Stimulated activated CD8-positive, alpha-beta memory T cell treated with anti-CD3 and anti-CD28 coated beads, Interleukin-2, amount 100 ng/mL, for 48 hours (primary cell): ENCODE measurements at regions not wholly inside any gene's neighbourhood (a gene's known extent, or its start where the extent isn't known, plus 50 kb on each side); places are given as distances from the start of the nearest gene placed in this dataset.
"Not testable (repeated sequence)": the region's sequence is repeated elsewhere in the genome, so short reads cannot be mapped to it uniquely, and the experiment has no call there.

Experiments used
- DNase-seq, 2 donors: peaks; one replicate each; pipeline ENCODE4 v3.0.0-alpha.2; 2020; ENCODE audit warnings: low read depth in 2 of 2

DNA sequence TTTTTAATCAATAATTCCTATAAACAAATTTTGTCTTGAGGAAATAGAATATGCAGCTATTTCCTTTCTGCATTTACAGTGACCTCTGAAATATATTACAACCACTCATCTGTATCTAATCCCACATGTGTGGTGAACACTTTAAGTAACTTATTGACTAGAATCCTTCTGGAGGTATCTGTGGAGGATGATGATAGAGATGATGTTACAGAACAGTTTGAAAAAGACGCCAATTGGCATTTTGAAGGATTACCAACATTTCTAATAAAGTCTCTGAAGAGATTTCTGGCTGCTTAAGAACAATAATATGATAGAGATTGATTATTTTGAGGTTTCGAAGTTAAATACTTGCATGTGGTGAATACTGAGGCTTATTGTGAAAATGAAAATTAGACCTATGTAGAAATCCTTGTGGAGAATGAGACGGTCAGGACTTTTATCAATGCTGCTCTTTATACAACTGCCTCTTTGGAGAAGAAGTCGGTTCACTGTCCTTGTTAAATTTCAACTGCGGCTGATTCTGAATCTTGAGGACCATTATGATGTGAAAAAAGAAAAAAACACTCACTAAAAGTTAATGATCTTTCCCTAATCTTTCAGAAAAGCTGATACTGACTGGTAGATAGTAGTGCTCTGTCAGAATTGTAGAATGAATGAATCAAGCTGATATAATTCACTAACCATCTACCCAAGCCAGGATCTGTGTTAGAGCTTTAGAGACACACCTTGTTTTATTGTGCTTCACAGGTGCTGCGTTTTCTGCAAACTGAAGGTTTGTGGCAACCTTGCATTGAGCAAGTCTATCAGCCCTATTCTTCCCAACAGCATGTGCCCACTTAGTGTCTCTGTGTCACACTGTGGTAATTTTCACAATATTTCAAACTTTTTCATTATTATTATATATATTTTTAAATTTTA lies 204.7 kb downstream of the SPRY1 start:
- no peak for DNase-seq

DNA sequence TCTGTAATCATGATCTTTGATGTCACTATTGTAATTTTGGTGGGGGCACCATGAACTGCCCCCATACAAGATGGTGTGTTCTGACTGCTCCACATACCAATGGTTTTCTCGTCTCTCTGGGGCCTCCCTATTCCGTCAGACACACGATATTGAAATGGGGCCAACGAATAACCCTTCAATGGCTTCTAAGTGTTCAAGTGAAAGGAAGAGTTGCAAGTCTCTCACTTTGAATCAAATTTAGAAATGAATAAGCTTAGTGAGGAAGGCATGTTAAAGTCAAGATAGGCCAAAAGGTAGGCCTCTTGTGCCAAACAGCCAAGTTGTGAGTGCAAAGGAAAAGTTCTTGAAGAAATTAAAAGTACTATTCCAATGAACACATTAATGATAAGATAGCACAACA lies 205.4 kb downstream of the SPRY1 start:
- no peak for DNase-seq

DNA sequence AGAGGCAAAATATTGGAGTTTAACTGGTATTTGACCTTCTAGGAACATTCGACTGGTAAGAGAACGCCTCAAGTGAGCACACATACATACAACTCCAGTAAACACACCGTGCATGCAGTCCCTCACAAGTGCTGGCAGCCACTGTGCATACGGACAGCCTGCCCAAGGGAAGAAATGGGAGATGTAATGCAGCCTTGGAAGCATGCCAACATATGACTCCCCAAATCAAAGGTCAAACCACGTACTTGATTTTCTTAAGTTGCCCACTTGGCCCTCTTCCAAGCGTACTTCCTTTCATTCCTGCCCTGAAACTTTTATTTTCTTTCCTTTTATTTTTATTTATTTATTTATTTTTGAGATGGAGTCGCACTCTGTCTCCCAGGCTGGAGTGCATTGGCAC lies 206.6 kb downstream of the SPRY1 start:
- no peak for DNase-seq

DNA sequence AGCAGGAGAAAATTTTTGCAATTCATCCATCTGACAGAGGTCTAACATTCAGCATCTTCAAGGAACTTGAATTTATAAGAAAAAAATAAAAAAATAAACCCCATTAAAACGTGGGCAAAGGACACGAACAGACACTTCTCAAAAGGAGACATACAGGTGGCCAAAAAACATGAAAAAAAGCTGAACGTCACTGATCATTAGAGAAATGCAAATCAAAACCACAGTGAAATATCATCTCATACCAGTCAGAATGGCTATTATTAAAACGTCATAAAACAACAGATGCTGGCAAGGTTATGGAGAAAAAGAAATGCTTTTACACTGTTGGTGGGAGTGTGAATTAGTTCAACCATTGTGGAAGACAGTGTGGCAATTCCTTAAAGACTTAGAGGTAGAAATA lies 209.2 kb downstream of the SPRY1 start:
- DNase-seq = not testable (repeated sequence)

DNA sequence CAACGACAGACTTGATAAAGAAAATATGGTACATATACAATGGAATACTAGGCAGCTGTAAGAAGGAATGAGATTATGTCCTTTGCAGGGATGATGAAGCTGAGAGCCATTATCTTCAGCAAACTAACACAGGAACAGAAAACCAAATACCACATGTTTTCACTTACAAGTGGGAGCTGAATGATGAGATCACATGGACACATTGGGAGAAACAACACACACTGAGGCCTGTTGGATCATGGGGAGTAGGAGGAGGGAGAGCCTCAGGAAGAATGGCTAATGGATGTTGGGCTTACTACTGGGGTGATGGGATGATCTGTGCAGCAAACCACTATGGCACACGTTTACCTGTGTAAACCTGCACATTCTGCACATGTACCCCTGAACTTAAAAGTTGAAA lies 209.7 kb downstream of the SPRY1 start:
- DNase-seq = no peak

DNA sequence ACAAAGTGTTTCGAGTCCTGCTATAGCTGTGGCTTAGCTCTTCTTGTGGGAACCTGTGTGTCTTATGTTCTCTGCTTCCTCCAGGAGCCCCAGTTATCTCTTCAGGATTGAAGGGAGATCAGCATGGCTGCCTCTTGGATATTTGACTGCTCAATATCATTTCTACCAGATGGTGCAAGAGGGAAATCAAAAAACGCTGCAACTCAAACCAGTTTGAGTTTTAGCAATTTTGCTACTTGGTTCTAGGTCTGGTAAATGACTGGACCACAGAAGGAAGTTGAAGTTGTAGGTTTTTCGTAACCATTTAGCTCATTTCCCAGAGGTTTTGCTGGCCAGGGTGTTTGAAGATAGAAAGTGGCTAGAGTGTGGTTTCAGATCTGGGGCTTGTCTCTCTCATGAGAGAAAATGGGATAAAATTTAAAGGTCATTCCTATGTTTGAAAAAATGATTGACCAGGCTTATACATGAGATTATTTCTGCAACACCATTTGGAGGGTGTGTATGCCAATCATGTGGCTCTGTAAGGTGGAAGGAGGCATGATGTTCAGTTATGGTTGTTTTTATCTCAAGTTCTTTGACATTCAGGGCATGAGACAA lies 210.4 kb downstream of the SPRY1 start:
- no peak for DNase-seq

DNA sequence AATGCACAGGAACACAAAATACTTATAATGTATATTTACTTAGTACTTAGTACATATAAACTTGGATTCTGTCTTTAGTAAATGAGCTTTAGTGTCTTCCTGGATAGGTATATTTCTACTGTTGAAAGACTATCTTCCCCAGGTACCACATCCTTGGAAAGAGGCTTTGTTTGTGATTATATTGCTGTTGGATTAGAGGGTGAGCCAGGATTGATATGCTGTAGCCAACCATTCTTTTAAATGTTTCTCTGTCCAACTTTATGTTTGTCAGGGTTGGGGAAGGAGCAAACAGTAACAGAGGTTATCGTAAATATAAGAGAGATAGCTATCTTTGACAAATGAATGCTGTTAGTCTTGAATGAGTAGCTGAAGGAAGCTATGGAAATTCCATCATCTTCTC lies 213.2 kb downstream of the SPRY1 start:
- DNase-seq = no peak

DNA sequence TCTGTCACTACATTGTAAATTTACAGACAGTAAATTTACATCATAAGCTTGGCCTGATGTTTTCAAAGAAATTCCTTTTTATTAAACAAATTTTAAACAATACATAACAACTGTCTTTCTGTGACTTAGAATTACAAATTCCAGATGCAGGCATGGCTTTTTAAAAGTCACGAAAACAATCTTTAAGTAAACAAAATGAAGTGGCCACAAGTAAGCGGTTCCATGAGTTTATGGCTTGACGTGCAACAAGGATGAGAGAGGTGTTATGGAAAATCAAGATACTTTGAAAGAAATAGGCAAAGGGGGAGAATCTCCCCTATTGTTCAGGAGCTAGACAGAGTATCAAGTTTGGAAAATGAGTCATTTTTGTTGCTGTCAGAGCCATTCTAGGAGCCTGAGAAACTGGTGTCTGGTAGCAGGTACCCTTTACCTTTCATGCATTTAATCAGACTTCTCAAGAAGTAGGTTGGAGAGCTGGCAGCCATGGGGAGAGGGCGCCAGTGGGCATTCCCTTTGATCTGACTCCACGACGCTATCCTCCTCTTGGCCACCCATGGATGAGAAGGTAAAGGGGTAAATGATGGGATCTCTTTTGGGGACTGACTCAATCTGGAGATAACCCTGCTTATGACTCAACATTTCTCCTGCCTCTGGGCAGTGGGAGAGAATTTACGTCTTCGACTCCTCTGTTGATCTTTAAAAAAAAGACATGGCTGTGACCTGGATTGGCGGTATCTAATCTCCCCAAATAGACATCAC lies 217.2 kb downstream of the SPRY1 start:
- no peak for DNase-seq

DNA sequence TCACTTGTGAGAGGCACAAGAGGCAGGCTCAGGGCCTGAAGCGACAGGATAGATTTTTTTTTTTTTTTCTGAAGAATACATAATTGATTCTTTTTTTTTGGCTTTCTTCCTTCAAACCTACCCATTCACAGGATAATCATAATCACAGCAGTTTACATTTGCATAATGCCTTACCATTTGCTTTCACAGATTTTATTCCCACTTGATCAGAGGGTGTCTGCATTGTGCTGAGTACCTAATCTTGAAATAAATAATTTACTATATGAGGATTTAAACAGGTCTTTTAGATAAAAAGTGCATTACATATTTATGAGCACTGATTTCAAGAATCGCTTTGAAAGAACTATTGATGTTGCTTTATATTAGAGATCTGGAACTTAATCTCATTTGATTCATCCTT lies 219.3 kb downstream of the SPRY1 start:
- no peak for DNase-seq

DNA sequence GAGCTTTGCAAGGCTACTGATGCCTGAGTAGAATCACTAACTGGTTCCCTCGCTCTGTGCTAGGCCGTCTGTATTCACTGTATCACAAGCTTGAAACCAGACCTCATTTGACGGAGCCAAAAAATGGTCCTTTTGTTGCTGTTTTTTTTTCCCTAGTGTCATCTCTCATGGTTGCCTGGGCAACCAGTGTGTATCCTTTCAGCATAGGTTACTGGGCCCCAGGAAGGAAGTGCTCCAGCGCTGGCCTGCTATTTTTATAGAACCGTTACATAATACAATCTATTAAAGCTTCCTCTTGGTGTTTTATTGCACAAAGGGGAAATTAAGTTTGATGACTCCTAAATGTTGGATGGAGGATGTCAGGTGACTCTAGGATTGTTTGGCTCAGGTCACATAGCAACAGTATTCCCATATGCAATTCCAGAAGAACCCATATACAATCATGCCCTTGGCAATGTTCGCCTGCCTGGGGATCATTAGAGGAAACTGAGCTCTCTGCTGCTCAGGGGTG lies 220.4 kb downstream of the SPRY1 start:
- DNase-seq = no peak

DNA sequence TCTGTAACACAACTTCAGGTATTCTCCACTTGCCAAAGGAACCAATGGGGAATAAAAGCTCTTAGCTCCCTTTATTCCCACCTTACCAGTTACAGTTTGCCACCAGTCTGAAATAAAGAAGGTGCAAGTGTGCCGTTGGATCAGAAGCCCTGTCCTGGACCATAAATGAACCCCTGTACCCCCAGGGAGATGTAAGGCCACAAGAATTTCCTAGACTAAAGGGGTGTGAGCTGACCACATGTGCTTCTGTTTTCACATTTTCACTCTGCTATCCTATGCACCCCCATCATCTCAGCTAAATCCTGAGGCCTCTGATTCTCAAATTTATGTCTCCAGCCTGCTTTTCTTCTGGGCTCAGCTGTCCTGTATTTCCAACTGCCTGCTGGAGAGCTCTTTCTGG lies 221.2 kb downstream of the SPRY1 start:
- DNase-seq = no peak

DNA sequence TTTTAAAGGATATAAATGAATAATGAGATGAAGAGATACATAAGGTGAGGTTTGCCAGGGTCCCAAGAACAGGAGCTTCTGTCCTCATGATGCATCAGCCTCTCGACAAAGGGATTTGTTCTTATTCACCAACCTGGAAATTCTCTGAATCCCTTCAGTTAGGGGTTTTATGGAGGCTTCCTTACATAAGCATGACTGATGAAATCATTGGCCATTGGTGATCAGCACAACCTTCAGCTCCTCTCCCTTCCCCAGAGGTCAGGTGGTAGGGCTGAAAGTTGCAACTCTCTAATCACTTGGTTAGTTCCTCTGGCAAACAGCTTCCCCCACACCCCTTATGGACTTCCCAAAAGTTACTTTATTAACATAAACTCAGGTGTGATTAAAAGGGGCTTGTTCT lies 222.0 kb downstream of the SPRY1 start:
- no peak for DNase-seq

DNA sequence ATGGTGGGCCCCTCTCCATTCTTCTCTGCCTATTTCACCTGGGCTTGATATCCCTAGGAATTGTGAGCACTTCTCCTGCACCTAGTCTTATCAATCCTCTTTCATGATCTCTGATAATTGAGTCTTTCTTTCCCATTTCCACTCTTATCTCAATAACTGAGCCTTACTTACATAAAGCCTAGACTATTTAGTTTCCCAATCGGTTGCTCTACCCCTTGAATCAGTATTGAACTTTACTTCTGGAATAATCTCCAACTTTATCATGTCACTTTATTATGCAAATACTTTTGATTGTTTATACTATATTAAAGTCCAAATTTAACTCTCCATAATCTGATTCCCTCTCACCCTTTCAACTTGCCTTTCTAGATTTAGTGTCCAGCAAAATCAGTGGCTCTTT lies 222.7 kb downstream of the SPRY1 start:
- DNase-seq = no peak

DNA sequence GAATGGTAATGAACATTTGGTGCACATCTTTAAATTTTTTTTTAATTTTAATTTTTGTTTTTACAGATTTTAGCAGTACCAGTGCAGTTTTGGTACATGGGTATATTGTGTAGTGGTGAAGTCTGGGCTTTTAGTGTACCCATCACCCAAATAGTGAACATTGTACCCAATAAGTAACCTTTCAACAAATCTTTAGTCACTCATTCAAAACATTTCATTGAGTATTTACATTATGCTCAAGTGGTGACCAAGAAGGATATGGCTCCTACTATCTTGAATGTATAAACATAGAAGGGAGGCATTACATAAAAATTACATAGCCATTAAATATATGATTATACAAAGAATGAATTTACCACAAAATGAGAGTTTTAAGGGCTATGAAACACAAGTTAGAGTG lies 223.3 kb downstream of the SPRY1 start:
- DNase-seq = no peak

DNA sequence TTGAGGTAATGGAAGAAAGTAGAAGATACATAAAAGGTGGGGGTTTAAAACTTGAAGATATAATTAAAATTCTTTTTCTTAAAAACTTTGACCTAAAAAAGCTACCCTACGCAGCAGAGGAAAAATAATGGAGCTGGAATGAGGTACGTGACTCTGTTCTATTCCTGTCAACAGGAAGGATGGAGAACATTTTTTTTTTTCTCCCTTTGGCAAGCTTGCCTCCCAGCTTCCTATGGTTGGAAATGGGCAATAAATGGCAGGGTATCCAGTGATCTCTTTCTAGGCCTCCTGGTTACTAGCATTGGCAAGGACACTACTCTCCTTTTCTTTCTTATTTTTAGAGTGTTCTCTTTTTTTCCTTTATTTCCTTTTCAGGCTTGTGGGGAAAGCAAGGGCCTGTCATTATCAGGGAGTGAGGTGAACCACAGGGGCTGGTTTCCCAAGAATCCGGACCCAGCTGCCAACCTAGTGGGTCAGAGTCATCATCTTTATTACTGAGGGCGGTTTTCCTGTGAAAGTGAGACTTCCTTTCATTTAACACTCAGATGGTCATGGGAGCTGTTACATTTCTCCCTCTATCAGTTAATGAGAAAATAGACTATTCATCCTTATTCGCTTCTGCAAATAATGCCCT lies 224.6 kb downstream of the SPRY1 start:
- DNase-seq = no peak

DNA sequence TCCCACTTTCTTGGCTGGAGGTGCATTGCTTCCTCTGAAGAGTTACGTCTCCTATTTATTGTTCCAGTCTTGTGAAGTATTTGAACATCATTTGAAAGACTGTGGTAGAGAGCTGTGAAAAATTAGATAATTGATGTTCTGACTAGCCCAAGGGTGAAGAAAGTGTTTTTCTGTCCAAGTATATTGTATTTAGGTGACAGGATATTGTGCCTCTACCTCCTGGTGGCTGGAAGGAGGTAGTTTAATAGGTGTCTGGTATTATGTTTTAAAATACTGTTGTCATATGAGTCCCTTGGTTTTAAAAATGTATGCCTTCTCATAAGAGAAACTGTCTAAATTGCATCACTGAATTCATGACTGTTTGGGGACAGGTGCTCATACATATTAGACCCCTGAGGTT lies 226.0 kb downstream of the SPRY1 start:
- no peak for DNase-seq

DNA sequence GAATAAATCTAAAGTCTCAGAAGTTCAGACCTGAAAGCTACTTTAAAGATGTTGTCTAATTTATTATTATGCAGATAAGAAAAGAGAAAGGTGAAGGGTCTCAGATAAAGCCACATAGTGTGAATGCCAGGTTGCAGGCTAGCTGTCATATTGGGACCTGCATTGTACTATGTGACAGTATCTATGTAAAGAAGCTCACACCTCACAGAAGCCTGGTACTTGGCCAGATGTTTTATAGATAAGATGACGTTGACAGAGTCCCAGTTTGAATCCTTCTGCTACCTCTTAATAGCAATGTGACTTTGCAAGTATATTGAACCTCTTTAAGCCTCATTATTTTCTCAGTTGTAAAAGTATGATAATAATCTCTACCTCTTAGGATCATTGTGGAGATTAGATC lies 227.0 kb downstream of the SPRY1 start:
- no peak for DNase-seq

DNA sequence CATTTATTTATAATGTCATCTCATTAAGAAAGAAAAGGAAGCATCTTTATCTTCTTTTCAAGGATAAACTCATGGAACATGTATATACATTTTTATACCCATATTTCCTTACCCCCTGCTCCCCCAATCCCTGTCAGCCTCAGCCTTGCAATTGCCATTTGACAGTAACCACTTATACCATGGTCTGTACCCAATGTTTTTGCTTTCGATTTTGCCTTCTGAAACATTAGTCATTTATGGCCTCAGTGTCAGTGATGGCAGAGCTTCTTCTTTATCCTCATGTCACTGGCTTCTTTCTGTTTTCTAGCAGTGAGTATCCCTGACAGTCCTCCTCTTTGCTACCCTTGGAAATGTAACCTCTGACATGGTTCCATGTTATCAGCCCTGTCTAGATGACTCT lies 228.4 kb downstream of the SPRY1 start:
- DNase-seq = no peak

DNA sequence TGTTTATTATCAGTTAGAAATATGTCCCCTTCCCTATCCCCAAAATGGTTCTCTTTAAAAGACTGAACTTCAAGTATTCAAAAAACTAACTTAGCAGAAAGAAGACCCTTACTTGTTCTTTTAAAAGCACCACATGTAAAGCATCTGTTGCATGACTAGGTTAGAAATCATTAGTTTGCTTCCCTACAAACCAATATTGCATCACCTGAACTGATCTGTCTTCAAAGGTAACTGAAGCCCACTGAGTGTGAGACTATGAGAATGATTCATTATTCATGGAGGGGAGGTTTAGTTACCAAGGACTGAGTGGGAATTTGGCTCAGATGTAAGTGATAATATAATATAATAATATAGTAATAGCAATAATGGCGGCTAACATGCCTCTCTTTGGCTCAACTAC lies 231.7 kb downstream of the SPRY1 start:
- no peak for DNase-seq

DNA sequence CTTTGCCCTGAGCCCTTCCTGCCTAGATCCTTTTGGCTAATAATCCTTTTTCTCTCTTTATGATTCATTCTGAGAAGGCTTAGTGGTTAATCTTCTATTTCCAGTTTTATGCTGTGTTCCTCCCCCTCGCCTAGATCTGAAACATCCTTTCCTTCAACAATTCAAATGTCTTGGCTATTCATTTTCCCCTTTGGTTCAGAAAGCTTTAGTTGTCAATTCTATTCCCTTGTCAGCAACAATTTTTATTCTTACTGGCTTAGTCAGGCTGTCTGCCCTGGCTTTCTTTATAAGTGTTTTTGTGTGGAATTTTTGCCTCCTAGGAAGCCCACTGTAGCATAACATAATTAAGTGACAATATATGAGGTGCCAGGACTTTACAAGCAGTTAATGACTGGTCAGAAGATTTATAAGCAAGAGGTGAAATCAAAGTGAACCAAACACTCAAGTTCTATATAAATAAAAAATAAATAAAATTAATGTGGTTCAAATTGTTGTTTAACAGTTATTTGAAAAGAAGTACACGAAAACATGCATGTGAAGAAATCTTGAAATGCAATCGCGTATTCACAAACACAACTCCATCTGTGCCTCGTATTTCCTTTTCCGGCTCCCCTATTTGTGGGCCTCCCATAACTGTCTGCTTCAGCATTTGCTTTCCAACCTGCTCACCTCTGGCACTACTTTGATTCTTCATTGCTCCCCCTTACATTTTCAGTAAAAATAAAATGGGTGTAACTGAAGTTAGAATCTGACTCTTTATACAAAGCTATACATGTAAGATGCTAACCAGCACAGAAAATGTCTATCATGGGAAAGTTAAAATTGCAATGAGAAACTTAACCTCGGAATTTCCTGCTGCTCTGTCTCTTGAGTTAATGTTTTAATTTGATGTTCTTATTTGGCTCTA lies 235.4 kb downstream of the SPRY1 start:
- DNase-seq = no peak

DNA sequence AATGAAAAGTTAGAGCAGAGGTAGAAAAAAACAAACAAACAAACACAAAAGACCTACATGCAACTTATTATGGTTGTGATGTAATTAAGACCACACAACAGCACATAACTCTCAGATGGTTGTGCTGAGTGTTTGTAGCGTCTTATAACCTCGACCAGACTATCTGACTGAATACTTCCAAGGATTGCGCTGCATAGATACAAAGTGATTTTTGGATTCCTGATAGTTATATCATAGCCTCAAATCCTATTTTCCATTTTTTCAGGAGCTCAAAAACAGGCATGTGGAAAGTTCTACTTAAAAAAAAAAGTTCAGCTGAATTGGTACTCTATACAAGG lies 236.1 kb downstream of the SPRY1 start:
- DNase-seq = no peak
